Tibial nerve (tissue), 4 donors: ENCODE measurements at regions not wholly inside any gene's neighbourhood (a gene's known extent, or its start where the extent isn't known, plus 50 kb on each side); places are given as distances from the start of the nearest gene placed in this dataset.

Experiments
- CTCF ChIP-seq, 5 experiments: fragments of 200-600 bp in 3 of 5; fragments of 450-650 bp in 2 of 5; sonication (generic) in 3 of 5; IDR thresholded peaks; one replicate each; pipeline ENCODE4 v1.5.1; 2016 to 2019; ENCODE audit warnings: antibody characterized with exemption in 5 of 5, mild to moderate bottlenecking in 3 of 5, moderate library complexity in 2 of 5
- EP300 ChIP-seq, 2 donors: sonication (generic); formaldehyde crosslinking; IDR thresholded peaks; one replicate each; pipeline ENCODE4 v1.6.1; 2017; ENCODE audit warnings: antibody characterized with exemption in 2 of 2, mild to moderate bottlenecking in 1 of 2
- POLR2A ChIP-seq, 2 donors: fragments of 450-650 bp; IDR thresholded peaks; one replicate each; pipeline ENCODE4 v1.6.1; 2017; ENCODE audit warnings: antibody characterized with exemption in 2 of 2, mild to moderate bottlenecking in 2 of 2, moderate library complexity in 2 of 2

- no peak for TF ChIP-seq CTCF (IDR thresholded peaks at IDR 0.05)
- TF ChIP-seq EP300 (IDR thresholded peaks at IDR 0.05), result no peak
- TF ChIP-seq POLR2A (IDR thresholded peaks at IDR 0.05), result no peak
Measured at GRCh38 chr2:18425210-18425703, 135.2 kb downstream of the RDH14 start.
